ENCODE measurements at regions not wholly inside any gene's neighbourhood (a gene's known extent, or its start where the extent isn't known, plus 50 kb on each side); places are given as distances from the start of the nearest gene placed in this dataset.

- DNase-seq (ENCODE audit: extremely low read depth in 1 of 2, low read depth in 1 of 2) = no peak
Measured at GRCh38 chr7:45986355-45987298, 65.6 kb upstream of the IGFBP3 start.

DNA sequence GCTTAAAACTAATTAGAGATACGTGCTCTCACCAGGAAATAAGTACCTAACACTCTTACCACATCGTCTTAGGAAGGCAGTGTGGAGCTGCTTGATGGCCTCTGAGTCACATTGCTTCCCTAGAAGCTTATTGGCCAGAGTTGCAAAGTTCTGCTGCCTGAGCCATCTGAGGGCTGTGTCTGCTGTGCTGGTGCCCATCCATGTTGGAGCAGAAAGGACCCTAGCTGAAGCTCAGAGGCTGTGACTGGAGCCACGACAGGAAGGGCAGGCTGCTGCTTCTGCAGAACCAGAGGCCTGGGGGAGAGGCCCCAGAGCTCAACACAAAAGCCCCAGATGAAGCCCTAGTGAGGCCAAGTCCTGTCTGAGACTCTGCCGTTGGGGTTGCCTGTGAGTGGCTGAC lies 64.8 kb upstream of the IGFBP3 start:
- DNase-seq (ENCODE audit: extremely low read depth in 1 of 2, low read depth in 1 of 2) = no peak

- no peak for DNase-seq (ENCODE audit: extremely low read depth in 1 of 2, low read depth in 1 of 2)
Measured at GRCh38 chr7:45984386-45985295, 63.6 kb upstream of the IGFBP3 start.

DNA sequence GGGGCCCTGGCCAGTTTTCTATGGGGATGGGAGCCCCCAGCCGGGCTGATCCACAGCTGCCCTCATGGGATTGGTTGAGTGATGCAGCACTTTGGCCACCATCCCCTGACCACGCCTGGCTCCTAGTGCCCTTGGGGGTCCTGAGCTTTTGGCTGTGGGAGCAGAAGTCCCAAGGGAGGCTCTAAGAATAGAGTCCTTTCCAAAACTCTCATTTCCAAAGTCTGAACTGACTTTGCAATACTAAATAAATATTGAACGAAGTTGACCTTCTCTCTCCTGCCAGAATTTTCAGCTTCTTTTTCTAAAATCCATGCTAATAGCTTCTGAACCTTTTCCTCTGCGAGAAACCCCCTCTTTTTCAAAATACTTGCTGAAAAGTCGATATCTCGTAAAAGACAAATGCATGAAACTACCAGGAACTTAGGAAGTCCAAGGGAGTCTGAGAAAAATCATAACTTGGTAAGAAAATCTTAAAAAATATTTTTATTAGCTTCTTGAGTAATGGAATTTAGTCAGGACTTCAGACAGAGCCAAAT lies 62.7 kb upstream of the IGFBP3 start:
- no peak for DNase-seq (ENCODE audit: extremely low read depth in 1 of 2, low read depth in 1 of 2)

GRCh38 chr7:45982907-45983719 lies 62.0 kb upstream of the IGFBP3 start:
- no peak for DNase-seq (ENCODE audit: extremely low read depth in 1 of 2, low read depth in 1 of 2)

- DNase-seq (ENCODE audit: extremely low read depth in 1 of 2, low read depth in 1 of 2) = no peak
Measured at GRCh38 chr7:45982132-45982531, 61.1 kb upstream of the IGFBP3 start.

DNA sequence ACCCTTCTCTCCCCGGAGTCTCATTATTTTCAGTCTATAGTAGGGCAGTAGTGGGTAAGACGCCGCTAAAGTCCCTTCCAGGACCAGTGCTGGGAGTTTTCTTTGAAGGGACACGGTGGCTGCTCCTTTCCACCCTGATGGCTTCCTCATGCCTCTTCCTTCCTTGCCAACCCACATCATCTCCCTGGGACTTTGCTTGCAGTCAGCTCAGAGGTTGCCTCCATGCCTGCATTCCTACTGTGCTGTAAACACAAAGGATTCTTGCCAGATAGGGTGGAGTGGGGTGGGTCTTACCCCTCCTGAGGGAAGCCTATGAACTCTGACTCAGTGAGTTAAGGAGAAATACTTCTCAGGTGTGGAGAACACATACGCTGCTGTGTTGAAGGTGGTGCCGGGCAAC lies 59.9 kb upstream of the IGFBP3 start:
- no peak for DNase-seq (ENCODE audit: extremely low read depth in 1 of 2, low read depth in 1 of 2)

DNA sequence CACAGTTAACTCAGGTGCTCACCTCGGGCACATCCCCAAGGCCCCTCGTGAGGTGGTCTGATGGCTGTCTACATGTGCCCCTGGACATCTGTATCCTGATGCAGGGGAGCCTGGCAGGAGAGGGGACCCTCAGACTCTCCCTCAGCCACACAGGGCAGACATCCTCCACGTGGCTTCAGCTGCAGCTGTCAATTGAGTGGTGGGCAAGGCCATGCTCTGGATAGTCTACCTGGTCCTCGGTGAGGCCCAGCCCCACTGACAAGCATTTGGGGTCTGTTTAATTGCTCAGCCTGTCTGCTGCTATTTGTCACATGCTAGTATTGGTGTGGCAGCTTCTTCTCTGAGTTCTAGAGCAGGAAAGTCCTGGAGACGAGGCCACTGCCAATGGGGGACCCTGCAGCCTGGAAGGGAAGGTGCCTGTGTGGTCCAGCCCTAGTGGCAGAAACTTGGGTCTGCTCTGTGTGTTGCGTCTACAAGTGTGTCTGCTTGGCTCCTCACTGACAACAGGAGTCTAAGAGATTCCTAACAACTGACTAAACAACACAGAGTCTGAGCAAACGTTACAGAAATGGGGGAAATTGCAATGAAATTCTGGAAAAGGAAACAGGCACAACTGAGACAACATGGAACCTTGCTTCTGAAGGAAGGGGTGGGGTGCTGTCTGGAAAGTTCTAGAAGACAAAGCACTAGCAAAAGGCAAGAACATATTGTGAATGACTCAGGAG lies 59.3 kb upstream of the IGFBP3 start:
- no peak for DNase-seq (ENCODE audit: extremely low read depth in 1 of 2, low read depth in 1 of 2)

DNA sequence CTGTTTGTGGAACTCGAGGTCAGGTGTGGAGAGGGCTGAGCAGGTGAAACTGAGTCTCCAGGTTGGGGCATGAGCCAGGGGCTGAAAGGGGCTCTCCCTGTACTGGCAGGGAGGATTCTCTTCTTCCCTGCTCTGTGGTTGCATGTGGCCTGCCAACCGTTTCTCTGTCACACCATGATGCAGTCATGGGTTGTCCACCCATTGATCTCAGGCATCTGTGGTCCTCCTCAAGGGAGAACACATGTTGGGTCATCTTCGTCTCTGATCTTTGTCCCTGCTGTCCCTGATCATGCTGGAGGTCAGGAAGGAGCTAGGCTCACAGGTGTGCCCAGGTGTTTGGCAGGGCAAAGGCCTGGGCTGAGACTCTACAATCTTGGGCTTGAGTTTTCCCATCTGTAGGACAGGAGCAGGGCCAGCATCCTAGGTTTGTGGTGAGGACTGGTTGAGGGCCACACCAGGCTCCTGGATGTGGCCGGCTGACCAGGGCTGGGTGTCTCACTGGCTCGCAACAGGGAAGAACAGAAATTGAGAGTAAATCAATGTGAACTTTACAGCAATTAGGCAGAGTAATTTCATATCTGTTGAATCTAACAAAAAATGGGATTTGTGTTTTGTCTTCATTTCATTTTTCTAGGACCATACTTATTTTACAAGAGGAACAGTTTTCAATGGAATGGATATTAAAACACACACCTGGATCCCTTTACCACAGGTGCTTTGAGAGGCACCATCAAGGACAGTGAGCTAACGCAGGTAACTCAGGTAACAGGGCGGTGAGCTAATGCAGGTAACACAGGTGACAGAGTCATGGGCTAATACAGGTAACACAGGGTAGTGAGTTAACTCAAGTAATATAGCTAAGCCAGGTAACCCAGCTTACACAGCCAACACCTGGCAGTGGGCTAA lies 58.5 kb upstream of the IGFBP3 start:
- DNase-seq (ENCODE audit: extremely low read depth in 1 of 2, low read depth in 1 of 2) = no peak

DNA sequence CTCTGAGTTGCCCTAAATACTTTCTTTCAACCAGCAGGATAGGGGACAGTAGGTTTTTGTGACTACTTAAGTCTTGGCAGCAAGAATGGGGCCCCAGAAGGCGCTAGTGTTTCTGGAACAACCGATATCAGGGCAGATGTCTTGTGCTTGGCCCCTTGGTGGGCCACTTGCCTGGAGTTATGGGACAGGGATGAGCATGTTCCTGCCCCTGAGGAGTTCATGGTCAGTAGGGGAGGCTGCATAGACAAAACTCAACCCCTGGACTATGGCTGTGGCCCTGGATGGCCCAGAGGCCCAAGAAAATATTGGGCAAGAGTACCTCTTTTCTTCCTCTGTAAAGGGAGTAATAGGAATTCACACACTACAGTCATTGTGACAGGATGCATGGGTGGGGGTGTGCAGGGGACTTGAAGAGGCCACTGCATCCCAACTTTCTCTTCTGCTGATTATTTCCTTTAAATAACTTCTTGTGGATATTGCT lies 57.7 kb upstream of the IGFBP3 start:
- no peak for DNase-seq (ENCODE audit: extremely low read depth in 1 of 2, low read depth in 1 of 2)

- DNase-seq (ENCODE audit: extremely low read depth in 1 of 2, low read depth in 1 of 2) = peak; percentile 1 to 25
Measured at GRCh38 chr7:45978010-45978681, 57.1 kb upstream of the IGFBP3 start.

- DNase-seq (ENCODE audit: extremely low read depth in 1 of 2, low read depth in 1 of 2) = no peak
Measured at GRCh38 chr7:45977256-45977780, 56.2 kb upstream of the IGFBP3 start.

GRCh38 chr7:45976485-45976856 lies 55.4 kb upstream of the IGFBP3 start:
- DNase-seq (ENCODE audit: extremely low read depth in 1 of 2, low read depth in 1 of 2) = no peak

DNA sequence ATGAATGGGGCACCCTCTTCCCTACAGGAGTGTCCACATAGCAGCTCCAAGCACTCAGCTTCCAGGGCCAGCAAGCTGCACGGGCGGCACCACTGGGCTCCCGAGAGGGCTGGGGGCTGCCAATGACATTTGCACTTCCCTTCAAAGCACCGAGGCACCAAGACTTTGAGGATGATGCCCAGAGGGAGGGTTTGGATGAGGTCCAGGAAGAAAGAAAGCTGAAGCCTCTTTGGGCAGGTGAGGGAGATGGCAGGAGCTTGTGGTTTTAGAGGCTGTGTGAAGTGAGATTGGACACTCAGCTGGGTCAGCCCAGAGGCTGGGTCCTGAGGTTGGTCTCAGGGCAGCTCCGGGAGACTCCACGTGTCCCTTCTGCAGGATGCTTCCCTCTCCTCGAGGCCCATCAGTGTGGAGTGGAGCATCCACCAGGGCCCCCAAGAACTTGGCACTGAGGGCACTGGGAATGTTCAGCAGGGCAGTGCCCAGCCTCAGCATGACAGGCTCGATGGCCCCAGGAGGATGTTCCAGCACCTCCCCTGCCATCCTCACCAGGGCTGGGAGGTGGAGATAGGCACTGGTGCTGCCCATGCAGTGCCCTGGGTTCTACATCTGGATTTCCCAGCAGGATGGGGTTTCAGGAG lies 54.9 kb upstream of the IGFBP3 start:
- DNase-seq (ENCODE audit: extremely low read depth in 1 of 2, low read depth in 1 of 2) = no peak

GRCh38 chr7:45975367-45975766 lies 54.3 kb upstream of the IGFBP3 start:
- DNase-seq (ENCODE audit: extremely low read depth in 1 of 2, low read depth in 1 of 2) = no peak

DNA sequence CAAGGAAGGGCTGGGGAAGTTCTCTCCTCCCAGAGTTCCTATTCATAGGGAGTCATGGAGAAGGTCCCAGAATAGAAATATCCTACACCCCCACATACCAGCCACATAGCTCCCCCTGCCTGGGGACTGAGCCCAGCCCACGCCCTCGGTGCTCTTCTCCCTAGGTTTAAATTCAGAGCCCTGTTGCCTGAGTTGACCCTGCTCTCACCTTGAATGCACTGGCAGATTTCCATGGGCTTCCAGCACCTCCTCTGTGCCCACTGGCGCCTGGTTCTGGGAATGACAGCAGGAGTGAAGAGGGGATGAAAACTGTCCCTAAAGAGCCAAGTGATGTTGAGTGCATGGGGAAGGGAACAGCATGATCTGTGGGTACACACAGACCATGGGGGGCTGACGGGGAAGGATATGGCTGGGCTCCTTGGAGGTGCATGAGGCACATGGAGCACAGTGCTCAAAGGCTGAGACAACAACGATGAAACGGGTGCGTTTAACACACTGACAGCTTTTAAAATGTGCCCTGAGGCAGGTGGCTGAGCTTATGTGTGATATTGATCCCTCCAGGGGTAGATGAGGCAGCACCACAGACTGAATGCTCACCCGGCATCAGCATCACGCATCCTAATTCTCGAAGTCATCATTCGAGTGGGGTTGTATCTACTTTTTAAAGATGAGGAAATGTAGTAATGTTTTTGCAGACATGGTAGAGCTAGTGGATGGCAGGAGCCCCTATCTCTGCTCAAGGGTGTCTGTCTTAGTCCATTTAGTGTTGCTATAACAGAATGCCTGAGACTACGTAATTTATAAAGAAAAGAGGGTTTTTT lies 53.7 kb upstream of the IGFBP3 start:
- no peak for DNase-seq (ENCODE audit: extremely low read depth in 1 of 2, low read depth in 1 of 2)
